A172 (cell line): ENCODE measurements at regions not wholly inside any gene's neighbourhood (a gene's known extent, or its start where the extent isn't known, plus 50 kb on each side); places are given as distances from the start of the nearest gene placed in this dataset.
A peak's percentile ranks its signal among the peaks of the same experiment; 100 is the strongest.

Experiments used
- DNase-seq: peaks from one replicate; pipeline ENCODE4 v3.0.0-alpha.2; 2015; ENCODE audit warnings: low spot score

- no peak for DNase-seq
Observed at GRCh38 chr11:79980916-79981315, 540.1 kb upstream of the TENM4 start.

DNA sequence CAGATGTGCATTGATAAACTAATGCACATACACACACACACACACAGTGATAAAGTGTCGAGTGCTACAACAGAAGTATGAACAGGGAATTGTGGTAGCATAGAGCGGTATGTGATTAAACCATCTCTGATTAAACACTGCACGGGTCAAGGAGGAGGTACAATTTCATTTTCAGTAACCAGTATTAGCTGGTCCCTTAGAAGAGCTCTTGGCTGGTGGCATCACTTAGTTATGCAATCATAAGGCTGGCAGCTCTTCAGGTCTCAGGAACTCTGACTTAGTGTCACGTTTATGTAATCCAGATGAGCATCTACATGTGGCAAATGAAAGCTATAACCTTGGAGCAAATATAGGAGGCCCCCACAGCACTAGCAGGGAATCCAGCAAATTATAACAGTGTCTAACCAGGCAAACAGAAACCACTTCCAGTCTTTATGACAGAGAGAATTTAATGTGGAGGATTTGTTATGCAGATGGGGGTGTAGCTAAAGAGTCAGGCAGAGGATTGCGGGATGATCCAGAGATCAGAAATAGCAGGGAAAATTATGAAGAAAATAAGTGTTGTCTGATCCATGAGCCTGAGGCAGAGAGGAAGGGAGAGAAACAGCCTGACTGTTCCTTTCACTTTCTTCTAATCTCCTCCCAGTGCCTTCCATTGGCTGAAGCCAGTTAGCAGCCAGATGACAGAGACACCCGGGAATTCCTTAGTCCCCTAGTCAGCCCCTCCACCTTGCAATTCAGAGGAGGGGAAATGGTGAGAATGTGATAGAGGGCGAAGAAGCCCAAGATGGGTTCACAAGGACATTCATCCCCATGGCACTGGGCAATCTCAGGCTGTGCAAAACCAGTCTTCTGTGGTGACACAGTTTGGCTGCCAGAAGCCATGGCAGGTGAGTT, 533.1 kb upstream of the TENM4 start:
- DNase-seq = peak; percentile 73

DNA sequence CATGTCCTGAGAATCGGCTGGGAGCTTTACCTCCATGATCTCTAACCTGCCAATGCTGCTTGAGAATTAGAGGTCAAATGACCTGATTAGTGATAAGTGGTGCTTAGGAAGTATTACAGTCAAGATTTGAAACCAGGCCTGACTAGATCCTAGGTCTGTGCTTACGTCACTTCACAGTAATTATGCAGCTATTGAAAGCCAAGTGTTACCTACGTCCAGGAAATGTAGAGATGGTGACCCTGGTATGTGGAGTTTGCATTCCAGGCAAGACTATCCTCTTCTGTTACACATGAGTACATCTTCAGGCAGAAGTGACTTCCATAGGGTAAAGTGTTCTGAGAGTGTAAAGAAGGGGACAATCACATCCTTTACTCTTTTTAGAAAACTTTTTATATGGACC, 530.4 kb upstream of the TENM4 start:
- no peak for DNase-seq

- no peak for DNase-seq
Observed at GRCh38 chr11:79966592-79966991, 525.8 kb upstream of the TENM4 start.

- no peak for DNase-seq
Observed at GRCh38 chr11:79963856-79964645, 523.2 kb upstream of the TENM4 start.

DNA sequence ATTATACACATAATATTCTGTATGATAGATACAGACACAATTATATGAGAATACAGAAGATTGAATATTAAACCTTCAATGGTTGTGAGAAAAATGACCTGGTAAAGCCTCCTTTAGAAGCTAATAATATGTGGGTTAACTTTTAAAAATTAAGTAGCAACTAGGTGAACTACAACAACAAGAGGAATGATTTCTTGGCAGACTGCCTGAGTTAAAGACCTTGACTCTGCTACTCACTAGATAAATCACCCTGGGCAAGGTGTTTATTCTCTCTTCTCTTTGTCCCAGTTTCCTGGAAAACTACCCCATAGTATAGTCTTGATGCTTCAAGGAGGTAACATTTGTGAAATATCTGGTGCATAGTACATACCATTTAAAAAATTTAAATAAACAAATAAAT, 519.6 kb upstream of the TENM4 start:
- DNase-seq = no peak

- DNase-seq = no peak
Observed at GRCh38 chr11:79959318-79959717, 518.5 kb upstream of the TENM4 start.

GRCh38 chr11:79957702-79958101, 516.9 kb upstream of the TENM4 start:
- no peak for DNase-seq

- no peak for DNase-seq
Observed at GRCh38 chr11:79956061-79956460, 515.2 kb upstream of the TENM4 start.

- DNase-seq = no peak
Observed at GRCh38 chr11:79953629-79954028, 512.8 kb upstream of the TENM4 start.

DNA sequence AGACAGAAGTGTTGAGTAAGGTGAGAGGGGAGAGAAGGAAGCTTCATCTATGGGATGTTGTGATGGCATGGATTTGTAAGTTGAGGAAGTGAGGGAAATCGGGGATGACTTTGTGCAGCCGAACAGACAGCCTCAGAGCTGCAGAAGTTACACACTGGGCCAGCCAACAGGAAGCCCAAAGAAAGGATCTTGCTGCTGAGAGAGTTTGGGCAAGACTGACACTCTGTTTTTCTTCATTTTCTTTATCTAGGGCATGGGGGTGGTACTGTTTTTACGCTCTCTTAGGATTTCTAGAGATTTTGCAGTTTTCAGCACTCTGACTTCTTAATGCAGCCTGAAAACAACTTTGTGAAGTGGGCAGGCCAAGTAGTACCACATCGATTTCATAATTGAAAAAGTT, 509.9 kb upstream of the TENM4 start:
- DNase-seq = no peak

DNA sequence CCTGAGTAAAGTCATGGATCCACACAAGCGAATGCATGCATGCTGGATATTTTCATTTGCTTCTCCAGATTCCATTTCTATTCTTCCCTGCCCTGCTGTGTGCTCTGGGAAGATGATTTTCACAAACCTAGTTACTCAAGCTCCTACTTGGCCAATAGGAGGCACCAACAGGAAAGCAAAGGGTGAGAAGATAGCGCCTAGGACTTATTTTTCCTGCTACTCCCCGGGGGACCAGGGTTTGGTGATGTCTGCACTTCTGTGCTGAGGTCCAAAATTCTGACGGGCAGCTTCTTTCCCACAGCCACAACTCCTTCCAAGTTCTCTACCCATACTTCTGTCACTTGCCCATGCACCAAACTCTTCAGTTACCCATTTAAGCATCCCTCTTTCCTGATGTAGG, 509.3 kb upstream of the TENM4 start:
- DNase-seq = no peak

DNA sequence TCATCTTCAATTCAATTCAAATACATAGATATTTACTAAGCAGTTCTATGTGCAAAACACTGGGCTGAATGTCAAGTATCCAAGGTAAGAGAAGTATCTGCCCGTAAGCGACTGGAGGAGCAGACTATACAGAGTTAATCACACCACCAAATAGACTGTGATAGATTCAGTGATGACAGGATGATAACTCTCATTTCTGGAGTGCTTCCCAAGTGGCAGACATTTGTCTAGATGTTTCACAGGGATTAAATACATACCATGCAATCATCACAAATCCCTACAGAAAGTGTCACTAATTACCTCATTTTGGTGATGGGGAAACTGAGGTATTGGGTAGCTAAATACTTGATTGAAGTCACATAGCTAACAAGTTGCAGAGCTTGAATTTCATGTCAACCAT, 508.7 kb upstream of the TENM4 start:
- no peak for DNase-seq

DNA sequence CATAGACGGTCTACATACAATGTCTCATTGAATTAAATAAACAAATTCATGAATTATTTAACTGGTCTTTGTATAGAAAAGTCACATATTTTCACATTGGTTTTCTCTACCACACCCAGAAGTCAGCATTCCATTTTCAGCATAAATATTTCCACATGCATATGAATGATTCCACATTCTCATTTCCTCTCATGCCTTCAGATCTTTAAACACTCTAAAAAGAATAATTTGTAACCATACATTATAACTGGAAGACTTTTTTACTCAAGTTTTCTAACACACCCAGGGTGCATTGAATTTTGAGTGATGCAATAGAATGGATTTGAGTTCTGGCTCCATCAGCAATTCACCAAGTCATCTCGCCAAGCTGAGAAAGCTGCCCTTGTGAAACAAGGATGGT, 501.8 kb upstream of the TENM4 start:
- DNase-seq = no peak

- no peak for DNase-seq
Observed at GRCh38 chr11:79942090-79942489, 501.3 kb upstream of the TENM4 start.

GRCh38 chr11:79940974-79941735, 500.3 kb upstream of the TENM4 start:
- no peak for DNase-seq

- no peak for DNase-seq
Observed at GRCh38 chr11:79940165-79940564, 499.3 kb upstream of the TENM4 start.

DNA sequence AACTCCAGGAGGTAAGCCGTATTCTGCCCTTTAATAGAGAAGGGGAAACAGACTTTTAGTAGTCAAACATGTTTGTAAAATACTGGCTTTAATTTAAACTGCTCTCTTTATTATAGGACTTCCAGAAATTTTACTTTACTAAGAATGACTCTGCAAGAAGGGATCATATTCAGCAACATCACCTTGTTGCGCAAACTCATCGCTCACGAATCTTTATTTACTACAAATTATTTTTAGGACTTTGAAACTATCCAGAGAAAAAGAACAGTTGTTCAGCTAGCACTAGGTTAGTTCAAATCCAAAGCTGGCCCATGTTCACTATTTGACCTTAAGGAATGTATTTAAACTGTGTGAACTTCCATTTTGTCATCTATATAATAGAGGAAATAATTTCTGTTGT, 498.3 kb upstream of the TENM4 start:
- no peak for DNase-seq

DNA sequence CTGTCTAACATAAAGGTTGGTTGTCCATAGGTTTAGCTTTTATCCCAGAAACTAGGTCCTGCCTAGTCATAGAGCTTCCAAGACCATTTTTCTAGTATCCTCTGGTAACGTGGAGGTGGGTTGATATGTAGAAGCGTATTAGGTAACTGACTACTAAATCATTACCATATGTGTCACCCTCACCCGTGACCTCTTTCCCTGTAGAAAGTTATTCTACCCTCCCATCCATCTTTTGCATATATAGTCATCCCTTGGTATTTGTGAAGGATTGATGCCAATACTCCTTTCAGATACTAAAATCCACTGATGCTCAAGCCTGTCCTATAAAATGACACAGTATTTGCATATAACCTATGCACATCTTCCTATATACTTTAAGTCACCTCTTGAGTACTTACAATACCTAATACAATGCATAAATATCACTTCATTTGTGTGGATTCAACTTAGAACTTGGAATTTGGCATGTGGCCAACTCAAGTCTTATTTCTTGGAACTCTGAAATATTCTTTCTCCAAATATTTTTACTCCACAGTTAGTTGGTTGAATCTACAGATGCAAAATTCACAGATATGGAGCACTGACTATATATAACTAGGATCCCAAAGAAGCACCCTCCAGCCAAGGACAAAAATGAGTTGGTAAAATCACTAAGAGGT, 497.0 kb upstream of the TENM4 start:
- no peak for DNase-seq

DNA sequence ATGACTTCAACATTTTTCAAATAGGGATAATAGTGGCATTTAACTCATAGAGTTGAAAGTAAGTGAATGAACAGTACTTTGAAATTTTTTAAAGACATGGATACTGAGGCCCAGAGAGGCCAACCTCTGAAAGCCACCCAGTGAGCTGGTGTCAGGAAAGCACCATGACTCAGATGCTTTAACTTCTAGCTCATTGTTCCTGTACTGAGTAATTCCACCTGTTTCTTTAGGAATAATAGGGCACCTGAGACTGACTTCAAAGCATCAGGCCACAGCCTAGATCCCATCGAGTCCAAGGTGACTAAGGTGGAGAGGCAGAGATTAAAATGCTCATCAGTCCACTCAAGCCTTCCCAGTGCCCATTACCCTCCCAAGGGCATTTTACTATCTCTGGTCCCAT, 491.8 kb upstream of the TENM4 start:
- no peak for DNase-seq

GRCh38 chr11:79931692-79932091, 490.9 kb upstream of the TENM4 start:
- DNase-seq = no peak

- no peak for DNase-seq
Observed at GRCh38 chr11:79926707-79927106, 485.9 kb upstream of the TENM4 start.
